ENCODE measurements at regions not wholly inside any gene's neighbourhood (a gene's known extent, or its start where the extent isn't known, plus 50 kb on each side); places are given as distances from the start of the nearest gene placed in this dataset.

- no peak for DNase-seq (ENCODE audit: low spot score)
- peaks cover 0 to 7% (median 0%) of the 10 kb centered on the region in 4 donors for H3K27me3 ChIP-seq (ENCODE audit: control insufficient read depth in 4 of 4, insufficient read depth in 4 of 4, low read length in 3 of 4)
- H3K9ac ChIP-seq (ENCODE audit: low read depth in 1 of 2, low read length in 2 of 2) = no peak overlapping the region
- H3K9me3 ChIP-seq (ENCODE audit: control insufficient read depth in 4 of 4, low read length in 3 of 4) = peaks cover 0 to 7% (median 4%) of the 10 kb centered on the region in 4 donors
- H3K36me3 ChIP-seq (ENCODE audit: control insufficient read depth in 4 of 4, insufficient read depth in 3 of 4, low read depth in 1 of 4, low read length in 3 of 4) = no peaks in the 10 kb centered on the region
- H3K4me3 ChIP-seq (ENCODE audit: low read depth in 1 of 3, low read length in 3 of 3) = no peak overlapping the region
- TF ChIP-seq RAD21 (IDR thresholded peaks at IDR 0.05) (no peak), RXRA (IDR thresholded peaks at IDR 0.05) (no peak), FOXA1 (IDR thresholded peaks at IDR 0.05) (no peak), CTCF (IDR thresholded peaks at IDR 0.05; ENCODE audit: low read depth, low read length, missing input control) (no peak), HNF4A (conservative IDR thresholded peaks at IDR 0.05) (no peak), SP1 (IDR thresholded peaks at IDR 0.05) (no peak)
- TF ChIP-seq, protein P1, sequence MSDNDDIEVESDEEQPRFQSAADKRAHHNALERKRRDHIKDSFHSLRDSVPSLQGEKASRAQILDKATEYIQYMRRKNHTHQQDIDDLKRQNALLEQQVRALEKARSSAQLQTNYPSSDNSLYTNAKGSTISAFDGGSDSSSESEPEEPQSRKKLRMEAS (IDR thresholded peaks at IDR 0.05) = no peak
- no peak overlapping the region for H3K27ac ChIP-seq (ENCODE audit: low read depth in 1 of 2, low read length in 2 of 2)
- H3K4me1 ChIP-seq (ENCODE audit: control insufficient read depth in 4 of 4, insufficient read depth in 4 of 4, low read length in 3 of 4) = no peaks in the 10 kb centered on the region
- 48% methylated on average over 5 of the region's 5 CpGs for WGBS
Measured at GRCh38 chr21:9760398-9761074, 760.8 kb upstream of the TPTE start.

DNA sequence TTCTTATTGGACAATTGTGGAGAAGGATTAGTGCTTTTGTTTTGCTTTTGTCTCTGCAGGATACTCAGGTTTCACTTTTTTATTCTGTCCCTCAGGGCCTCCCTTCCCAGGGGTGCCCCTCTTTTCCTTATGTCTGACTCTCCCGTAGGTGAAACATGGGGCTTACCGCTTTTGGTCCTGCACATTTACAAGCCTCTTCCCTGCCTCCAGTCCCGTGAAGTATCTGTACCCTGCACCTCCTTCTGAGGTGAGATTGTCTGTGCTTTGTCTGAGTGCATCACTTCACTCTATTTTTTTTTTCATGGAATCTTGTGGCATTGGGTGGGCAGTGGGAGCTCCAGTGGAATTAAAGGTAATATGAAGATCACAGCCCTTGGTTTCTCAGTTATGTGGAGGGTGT, 758.1 kb upstream of the TPTE start:
- Histone ChIP-seq H3K9ac (ENCODE audit: low read depth in 1 of 2, low read length in 2 of 2) (no peak overlapping the region), H3K9me3 (ENCODE audit: control insufficient read depth in 4 of 4, low read length in 3 of 4) (peaks cover 7 to 10% (median 9%) of the 10 kb centered on the region in 4 donors)
- TF ChIP-seq JUND (IDR thresholded peaks at IDR 0.05) (no peak), YY1 (IDR thresholded peaks at IDR 0.05) (no peak), RXRA (IDR thresholded peaks at IDR 0.05) (no peak), GABPA (IDR thresholded peaks at IDR 0.05 in 1 of 2, conservative IDR thresholded peaks at IDR 0.05 in 1 of 2) (no peak), NR2F2 (IDR thresholded peaks at IDR 0.05) (no peak)
- TF ChIP-seq, protein P2, sequence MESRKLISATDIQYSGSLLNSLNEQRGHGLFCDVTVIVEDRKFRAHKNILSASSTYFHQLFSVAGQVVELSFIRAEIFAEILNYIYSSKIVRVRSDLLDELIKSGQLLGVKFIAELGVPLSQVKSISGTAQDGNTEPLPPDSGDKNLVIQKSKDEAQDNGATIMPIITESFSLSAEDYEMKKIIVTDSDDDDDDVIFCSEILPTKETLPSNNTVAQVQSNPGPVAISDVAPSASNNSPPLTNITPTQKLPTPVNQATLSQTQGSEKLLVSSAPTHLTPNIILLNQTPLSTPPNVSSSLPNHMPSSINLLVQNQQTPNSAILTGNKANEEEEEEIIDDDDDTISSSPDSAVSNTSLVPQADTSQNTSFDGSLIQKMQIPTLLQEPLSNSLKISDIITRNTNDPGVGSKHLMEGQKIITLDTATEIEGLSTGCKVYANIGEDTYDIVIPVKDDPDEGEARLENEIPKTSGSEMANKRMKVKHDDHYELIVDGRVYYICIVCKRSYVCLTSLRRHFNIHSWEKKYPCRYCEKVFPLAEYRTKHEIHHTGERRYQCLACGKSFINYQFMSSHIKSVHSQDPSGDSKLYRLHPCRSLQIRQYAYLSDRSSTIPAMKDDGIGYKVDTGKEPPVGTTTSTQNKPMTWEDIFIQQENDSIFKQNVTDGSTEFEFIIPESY (IDR thresholded peaks at IDR 0.05) = no peak

DNA sequence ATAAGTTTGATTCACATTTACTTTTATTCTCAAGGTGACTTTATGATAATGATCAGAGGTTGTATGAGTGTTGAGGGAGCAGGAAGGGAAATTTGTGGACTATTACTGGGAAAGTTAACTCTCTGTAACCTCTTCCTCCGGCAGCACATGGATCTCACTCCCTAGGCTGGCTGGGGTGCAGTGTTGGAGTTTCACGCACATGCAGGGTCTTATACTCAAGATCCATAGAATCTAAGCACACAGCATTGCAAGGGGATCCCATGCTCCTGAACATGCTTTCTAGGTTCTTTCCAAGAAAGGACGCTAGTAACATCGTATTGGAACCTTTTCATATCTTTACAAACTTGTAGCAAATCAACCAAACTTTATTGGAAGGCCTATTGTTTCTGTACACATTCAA, 757.6 kb upstream of the TPTE start:
- no peaks in the 10 kb centered on the region for H3K4me1 ChIP-seq (ENCODE audit: control insufficient read depth in 4 of 4, insufficient read depth in 4 of 4, low read length in 3 of 4)
- H3K27me3 ChIP-seq (ENCODE audit: control insufficient read depth in 4 of 4, insufficient read depth in 4 of 4, low read length in 3 of 4) = peaks cover 0 to 7% (median 3%) of the 10 kb centered on the region in 4 donors
- peaks cover 7 to 10% (median 9%) of the 10 kb centered on the region in 4 donors for H3K9me3 ChIP-seq (ENCODE audit: control insufficient read depth in 4 of 4, low read length in 3 of 4)
- no peaks in the 10 kb centered on the region for H3K36me3 ChIP-seq (ENCODE audit: control insufficient read depth in 4 of 4, insufficient read depth in 3 of 4, low read depth in 1 of 4, low read length in 3 of 4)
- no peak overlapping the region for H3K27ac ChIP-seq (ENCODE audit: low read depth in 1 of 2, low read length in 2 of 2)
- no peak overlapping the region for H3K9ac ChIP-seq (ENCODE audit: low read depth in 1 of 2, low read length in 2 of 2)
- TF ChIP-seq, protein P3, sequence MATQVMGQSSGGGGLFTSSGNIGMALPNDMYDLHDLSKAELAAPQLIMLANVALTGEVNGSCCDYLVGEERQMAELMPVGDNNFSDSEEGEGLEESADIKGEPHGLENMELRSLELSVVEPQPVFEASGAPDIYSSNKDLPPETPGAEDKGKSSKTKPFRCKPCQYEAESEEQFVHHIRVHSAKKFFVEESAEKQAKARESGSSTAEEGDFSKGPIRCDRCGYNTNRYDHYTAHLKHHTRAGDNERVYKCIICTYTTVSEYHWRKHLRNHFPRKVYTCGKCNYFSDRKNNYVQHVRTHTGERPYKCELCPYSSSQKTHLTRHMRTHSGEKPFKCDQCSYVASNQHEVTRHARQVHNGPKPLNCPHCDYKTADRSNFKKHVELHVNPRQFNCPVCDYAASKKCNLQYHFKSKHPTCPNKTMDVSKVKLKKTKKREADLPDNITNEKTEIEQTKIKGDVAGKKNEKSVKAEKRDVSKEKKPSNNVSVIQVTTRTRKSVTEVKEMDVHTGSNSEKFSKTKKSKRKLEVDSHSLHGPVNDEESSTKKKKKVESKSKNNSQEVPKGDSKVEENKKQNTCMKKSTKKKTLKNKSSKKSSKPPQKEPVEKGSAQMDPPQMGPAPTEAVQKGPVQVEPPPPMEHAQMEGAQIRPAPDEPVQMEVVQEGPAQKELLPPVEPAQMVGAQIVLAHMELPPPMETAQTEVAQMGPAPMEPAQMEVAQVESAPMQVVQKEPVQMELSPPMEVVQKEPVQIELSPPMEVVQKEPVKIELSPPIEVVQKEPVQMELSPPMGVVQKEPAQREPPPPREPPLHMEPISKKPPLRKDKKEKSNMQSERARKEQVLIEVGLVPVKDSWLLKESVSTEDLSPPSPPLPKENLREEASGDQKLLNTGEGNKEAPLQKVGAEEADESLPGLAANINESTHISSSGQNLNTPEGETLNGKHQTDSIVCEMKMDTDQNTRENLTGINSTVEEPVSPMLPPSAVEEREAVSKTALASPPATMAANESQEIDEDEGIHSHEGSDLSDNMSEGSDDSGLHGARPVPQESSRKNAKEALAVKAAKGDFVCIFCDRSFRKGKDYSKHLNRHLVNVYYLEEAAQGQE (IDR thresholded peaks at IDR 0.05) = no peak
- TF ChIP-seq TAF1 (conservative IDR thresholded peaks at IDR 0.05) (no peak), HNF4G (IDR thresholded peaks at IDR 0.05) (peak; percentile 8), RXRA (IDR thresholded peaks at IDR 0.05) (no peak), FOXA1 (IDR thresholded peaks at IDR 0.05) (no peak)
- TF ChIP-seq, protein P2 (IDR thresholded peaks at IDR 0.05) = no peak
- DNase-seq (ENCODE audit: low spot score) = no peak
- WGBS = 53% methylated on average over 4 of the region's 4 CpGs
- no peak overlapping the region for H3K4me3 ChIP-seq (ENCODE audit: low read depth in 1 of 3, low read length in 3 of 3)

More for the DNA sequence above, 758.1 kb upstream of the TPTE start:
- Histone ChIP-seq H3K27me3 (ENCODE audit: control insufficient read depth in 4 of 4, insufficient read depth in 4 of 4, low read length in 3 of 4) (peaks cover 0 to 7% (median 3%) of the 10 kb centered on the region in 4 donors), H3K4me3 (ENCODE audit: low read depth in 1 of 3, low read length in 3 of 3) (no peak overlapping the region), H3K36me3 (ENCODE audit: control insufficient read depth in 4 of 4, insufficient read depth in 3 of 4, low read depth in 1 of 4, low read length in 3 of 4) (no peaks in the 10 kb centered on the region), H3K4me1 (ENCODE audit: control insufficient read depth in 4 of 4, insufficient read depth in 4 of 4, low read length in 3 of 4) (no peaks in the 10 kb centered on the region), H3K27ac (ENCODE audit: low read depth in 1 of 2, low read length in 2 of 2) (no peak overlapping the region)
- no peak for DNase-seq (ENCODE audit: low spot score)
- WGBS = 56% methylated on average over 3 of the region's 3 CpGs
